CD14-positive monocyte (primary cell): ENCODE measurements at regions not wholly inside any gene's neighbourhood (a gene's known extent, or its start where the extent isn't known, plus 50 kb on each side); places are given as distances from the start of the nearest gene placed in this dataset.
"Not testable (repeated sequence)": the region's sequence is repeated elsewhere in the genome, so short reads cannot be mapped to it uniquely, and the experiment has no call there.

ENCODE experiments used
- DNase-seq, 3 donors: peaks; one replicate each; pipeline ENCODE4 v3.0.0-alpha.2; 2011 to 2022
- H2AFZ ChIP-seq: 2 replicates; pipeline ENCODE4 v1.6.0; 2012; ENCODE audit warnings: mild to moderate bottlenecking, low read depth, low read length, inconsistent platforms; ENCODE audit not compliant: insufficient read depth, poor library complexity, severe bottlenecking
- H3K27ac ChIP-seq, 2 donors: 1 replicate in 1 of 2; 2 replicates in 1 of 2; pipeline ENCODE4 v1.5.1; 2012 to 2013; ENCODE audit warnings: low read length in 2 of 2, control low read depth in 1 of 2, inconsistent platforms in 1 of 2, low read depth in 1 of 2, mild to moderate bottlenecking in 1 of 2
- H3K27me3 ChIP-seq, 2 donors: one replicate each; pipeline versions ENCODE4 v1.6.0 to v1.6.1; 2011 to 2013; ENCODE audit warnings: low read length in 2 of 2; ENCODE audit not compliant: control insufficient read depth in 2 of 2, insufficient read depth in 2 of 2
- H3K36me3 ChIP-seq, 2 donors: replicated peaks in 1 of 2; 1 replicate in 1 of 2; 2 replicates in 1 of 2; pipeline versions ENCODE4 v1.5.1 to v1.6.1; 2012 to 2013; ENCODE audit warnings: low read length in 2 of 2, control low read depth in 1 of 2, inconsistent platforms in 1 of 2, mild to moderate bottlenecking in 1 of 2; ENCODE audit not compliant: insufficient read depth in 2 of 2, control insufficient read depth in 1 of 2
- H3K4me1 ChIP-seq, 2 donors: 1 replicate in 1 of 2; 2 replicates in 1 of 2; pipeline versions ENCODE4 v1.5.1 to v1.6.1; 2012 to 2013; ENCODE audit warnings: low read length in 2 of 2, control low read depth in 1 of 2, inconsistent platforms in 1 of 2, mild to moderate bottlenecking in 1 of 2, moderate library complexity in 1 of 2; ENCODE audit not compliant: insufficient read depth in 2 of 2, control insufficient read depth in 1 of 2
- H3K4me2 ChIP-seq: replicated peaks from 2 replicates; pipeline ENCODE3; 2012; ENCODE audit warnings: low read length, moderate library complexity, mild to moderate bottlenecking; ENCODE audit not compliant: poor library complexity, severe bottlenecking; ENCODE audit errors: extremely low read depth
- H3K4me3 ChIP-seq, 3 experiments: fragments of 200-600 bp in 1 of 3; sonication (generic) in 1 of 3; replicated peaks in 1 of 3; 1 replicate in 2 of 3; 2 replicates in 1 of 3; pipeline ENCODE4 v1.5.1; 2011 to 2013; ENCODE audit warnings: low read length in 3 of 3, mild to moderate bottlenecking in 3 of 3, control low read depth in 2 of 3, low read depth in 2 of 3, inconsistent platforms in 1 of 3, moderate library complexity in 1 of 3
- H3K79me2 ChIP-seq: 2 replicates; pipeline ENCODE4 v1.6.0; 2012; ENCODE audit warnings: mild to moderate bottlenecking, control low read depth, inconsistent platforms, low read length, moderate library complexity; ENCODE audit not compliant: insufficient read depth
- H3K9ac ChIP-seq: 2 replicates; pipeline ENCODE4 v1.6.0; 2017; ENCODE audit warnings: low read length, mild to moderate bottlenecking; ENCODE audit not compliant: insufficient read depth, poor library complexity, severe bottlenecking
- H3K9me3 ChIP-seq, 2 donors: replicated peaks in 1 of 2; 1 replicate in 1 of 2; 2 replicates in 1 of 2; pipeline versions ENCODE4 v1.5.1 to v1.6.1; 2012 to 2013; ENCODE audit warnings: low read length in 2 of 2, control low read depth in 1 of 2; ENCODE audit not compliant: control insufficient read depth in 1 of 2, insufficient read depth in 1 of 2
- H4K20me1 ChIP-seq: 2 replicates; pipeline ENCODE4 v1.6.0; 2012; ENCODE audit warnings: mild to moderate bottlenecking, low read length, control low read depth, moderate library complexity; ENCODE audit not compliant: insufficient read depth
- H3K27ac Mint-ChIP-seq, 7 donors: one replicate each; pipeline ENCODE4 v1.8.0; 2020; ENCODE audit warnings: mild to moderate bottlenecking in 7 of 7, mixed read lengths in 7 of 7, moderate library complexity in 6 of 7, inconsistent platforms in 2 of 7
- H3K27me3 Mint-ChIP-seq, 3 donors: one replicate each; pipeline ENCODE4 v1.8.0; 2021 to 2022; ENCODE audit warnings: low read depth in 3 of 3, mild to moderate bottlenecking in 3 of 3, mixed read lengths in 3 of 3, moderate library complexity in 3 of 3, inconsistent platforms in 1 of 3
- H3K36me3 Mint-ChIP-seq, 2 donors: one replicate each; pipeline ENCODE4 v1.8.0; 2020; ENCODE audit warnings: mixed read lengths in 2 of 2, inconsistent platforms in 1 of 2, mild to moderate bottlenecking in 1 of 2
- H3K4me1 Mint-ChIP-seq: one replicate; pipeline ENCODE4 v1.8.0; 2020; ENCODE audit warnings: mild to moderate bottlenecking, mixed read lengths
- H3K4me3 Mint-ChIP-seq, 2 donors: one replicate each; pipeline ENCODE4 v1.8.0; 2020; ENCODE audit warnings: mild to moderate bottlenecking in 2 of 2, mixed read lengths in 2 of 2, moderate library complexity in 1 of 2
- H3K9me3 Mint-ChIP-seq, 7 donors: one replicate each; pipeline ENCODE4 v1.8.0; 2020 to 2022; ENCODE audit warnings: mixed read lengths in 7 of 7, mild to moderate bottlenecking in 6 of 7, moderate library complexity in 6 of 7, inconsistent platforms in 2 of 7
- WGBS: methylation state at CpG from one replicate; pipeline ENCODE4 v1.1.5; 2013; ENCODE audit warnings: missing lambda C conversion rate; ENCODE audit not compliant: insufficient coverage; 5-methylcytosine and 5-hydroxymethylcytosine counted together
- intact Hi-C, 2 donors: fragments of 100-400 bp; cut with micrococcal nuclease; formaldehyde crosslinking; loops; one replicate each; pipeline versions ENCODE4 v1.15.0 to v1.15.1; 2023
- TF ChIP-seq, protein P1 (sequence below): fragments of 200-600 bp; IDR thresholded peaks from one replicate; pipeline ENCODE4 v1.8.0; 2022; ENCODE audit warnings: antibody characterized with exemption, mild to moderate bottlenecking

DNA sequence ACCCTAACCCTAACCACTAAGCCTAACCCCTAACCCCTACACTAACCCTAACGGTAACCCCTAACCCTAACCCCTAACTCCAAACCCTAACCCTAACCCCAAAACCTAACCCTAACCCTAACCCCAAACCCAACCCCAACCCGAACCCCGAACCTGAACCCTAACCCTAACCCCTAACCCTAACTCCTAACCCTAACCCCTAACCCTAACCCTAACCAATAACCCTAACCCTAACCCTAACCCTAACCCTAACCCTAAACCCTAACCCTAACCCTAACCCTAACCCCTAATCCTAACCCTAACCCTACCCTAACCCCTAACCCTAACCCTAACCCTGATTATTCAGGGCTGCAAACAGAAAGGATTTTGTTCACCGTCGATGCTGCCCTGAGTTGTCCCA, 144.6 kb upstream of the DUSP22 start:
- H3K36me3 ChIP-seq, H3K27ac ChIP-seq, DNase-seq, H3K4me1 ChIP-seq, H3K9ac ChIP-seq, H3K79me2 ChIP-seq, H2AFZ ChIP-seq, H3K4me2 ChIP-seq, H3K36me3 Mint-ChIP-seq, H3K4me3 Mint-ChIP-seq, H3K27ac Mint-ChIP-seq, intact Hi-C loops, H3K4me1 Mint-ChIP-seq, H3K27me3 ChIP-seq, H3K4me3 ChIP-seq, H4K20me1 ChIP-seq: not testable (repeated sequence)
- H3K27me3 Mint-ChIP-seq: peaks cover 0 to 13% (median 8%) of the 10 kb centered on the region in 3 donors
- H3K9me3 Mint-ChIP-seq: peaks cover 0 to 11% (median 3%) of the 10 kb centered on the region in 7 donors
- WGBS: 99% methylated on average over 5 of the region's 5 CpGs
- H3K9me3 ChIP-seq: peaks cover 0 to 13% of the 10 kb centered on the region in 2 donors

DNA sequence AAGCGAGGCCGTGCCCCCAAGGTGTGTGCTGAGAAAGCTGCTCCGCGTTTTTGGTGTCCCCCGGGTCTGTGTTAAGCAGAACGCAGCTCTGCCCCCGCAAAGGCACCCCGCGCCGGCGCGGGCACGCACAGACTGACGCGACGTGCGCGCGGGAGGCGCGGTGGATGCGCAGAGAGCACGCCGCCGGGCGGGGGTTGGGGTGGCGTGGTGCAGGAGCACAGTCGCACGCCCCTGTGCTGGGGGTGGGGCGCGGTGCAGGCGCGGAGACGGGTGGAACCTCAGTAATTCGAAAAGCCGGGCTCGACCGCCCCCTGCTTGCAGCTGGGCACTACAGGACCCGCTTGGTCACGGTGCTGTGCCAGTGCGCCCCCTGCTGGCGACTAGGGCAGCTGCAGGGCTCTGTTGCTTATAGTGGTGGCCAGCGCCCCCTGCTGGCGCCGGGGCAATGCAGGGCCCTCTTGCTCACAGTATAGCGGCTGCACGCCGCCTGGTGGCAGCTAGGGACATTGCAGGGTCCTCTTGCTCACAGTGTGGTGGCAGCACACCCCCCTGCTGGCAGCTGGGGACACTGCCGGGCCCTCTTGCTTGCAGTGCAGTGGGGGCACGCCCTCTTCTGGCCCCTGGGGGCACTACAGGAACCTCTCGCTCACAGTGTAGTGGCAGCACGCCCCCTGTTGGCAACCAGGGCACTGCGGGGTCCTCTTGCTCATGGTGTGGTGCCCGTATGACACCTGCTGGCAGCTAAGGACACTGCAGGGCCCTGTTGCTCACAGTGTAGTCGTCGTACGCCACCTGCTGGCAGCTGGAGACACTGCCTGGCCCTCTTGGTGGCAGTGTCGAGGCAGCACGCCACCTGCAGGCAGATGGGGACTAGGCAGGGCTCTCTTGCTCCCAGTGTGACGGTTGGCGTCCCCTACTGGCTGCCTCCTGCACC, 144.0 kb upstream of the DUSP22 start:
- peak in 2 of 3 donors; percentile 12 to 42 for DNase-seq
- H3K9me3 Mint-ChIP-seq: peaks cover 0 to 11% (median 3%) of the 10 kb centered on the region in 7 donors
- H3K4me2 ChIP-seq, intact Hi-C loops, H3K4me1 Mint-ChIP-seq, H3K79me2 ChIP-seq, H3K36me3 ChIP-seq, H3K27me3 ChIP-seq, H3K4me1 ChIP-seq, H2AFZ ChIP-seq, H3K36me3 Mint-ChIP-seq, H3K4me3 ChIP-seq, H3K4me3 Mint-ChIP-seq, H3K27ac Mint-ChIP-seq, H3K27ac ChIP-seq, H3K9ac ChIP-seq, H4K20me1 ChIP-seq: not testable (repeated sequence)
- peaks cover 0 to 13% of the 10 kb centered on the region in 2 donors for H3K9me3 ChIP-seq
- peaks cover 0 to 14% (median 8%) of the 10 kb centered on the region in 3 donors for H3K27me3 Mint-ChIP-seq
- 90% methylated on average over 58 of the region's 61 CpGs for WGBS
- TF ChIP-seq, protein P1, sequence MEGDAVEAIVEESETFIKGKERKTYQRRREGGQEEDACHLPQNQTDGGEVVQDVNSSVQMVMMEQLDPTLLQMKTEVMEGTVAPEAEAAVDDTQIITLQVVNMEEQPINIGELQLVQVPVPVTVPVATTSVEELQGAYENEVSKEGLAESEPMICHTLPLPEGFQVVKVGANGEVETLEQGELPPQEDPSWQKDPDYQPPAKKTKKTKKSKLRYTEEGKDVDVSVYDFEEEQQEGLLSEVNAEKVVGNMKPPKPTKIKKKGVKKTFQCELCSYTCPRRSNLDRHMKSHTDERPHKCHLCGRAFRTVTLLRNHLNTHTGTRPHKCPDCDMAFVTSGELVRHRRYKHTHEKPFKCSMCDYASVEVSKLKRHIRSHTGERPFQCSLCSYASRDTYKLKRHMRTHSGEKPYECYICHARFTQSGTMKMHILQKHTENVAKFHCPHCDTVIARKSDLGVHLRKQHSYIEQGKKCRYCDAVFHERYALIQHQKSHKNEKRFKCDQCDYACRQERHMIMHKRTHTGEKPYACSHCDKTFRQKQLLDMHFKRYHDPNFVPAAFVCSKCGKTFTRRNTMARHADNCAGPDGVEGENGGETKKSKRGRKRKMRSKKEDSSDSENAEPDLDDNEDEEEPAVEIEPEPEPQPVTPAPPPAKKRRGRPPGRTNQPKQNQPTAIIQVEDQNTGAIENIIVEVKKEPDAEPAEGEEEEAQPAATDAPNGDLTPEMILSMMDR: peak; percentile 65

DNA sequence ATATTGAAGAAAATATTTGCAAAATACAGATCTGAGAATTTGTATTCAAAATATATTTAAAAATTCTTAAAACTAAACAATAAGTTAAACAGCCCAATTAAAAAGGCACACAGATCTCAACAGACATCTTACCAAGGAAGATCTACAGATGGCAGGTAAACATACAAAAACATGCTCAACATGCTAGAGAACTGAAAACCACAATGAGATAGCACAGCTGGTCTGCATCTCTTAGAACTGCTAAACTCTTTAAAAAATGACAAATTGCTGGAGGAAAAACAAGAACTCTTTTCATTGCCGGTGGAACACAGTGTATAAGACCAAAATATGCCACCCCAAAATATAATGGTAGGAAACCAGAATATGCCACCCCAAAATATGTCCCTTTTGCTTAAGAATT, 142.1 kb upstream of the DUSP22 start:
- WGBS: no CpG with 5 or more reads among the region's 1 CpG
- not testable (repeated sequence) for H4K20me1 ChIP-seq, H3K4me1 Mint-ChIP-seq

DNA sequence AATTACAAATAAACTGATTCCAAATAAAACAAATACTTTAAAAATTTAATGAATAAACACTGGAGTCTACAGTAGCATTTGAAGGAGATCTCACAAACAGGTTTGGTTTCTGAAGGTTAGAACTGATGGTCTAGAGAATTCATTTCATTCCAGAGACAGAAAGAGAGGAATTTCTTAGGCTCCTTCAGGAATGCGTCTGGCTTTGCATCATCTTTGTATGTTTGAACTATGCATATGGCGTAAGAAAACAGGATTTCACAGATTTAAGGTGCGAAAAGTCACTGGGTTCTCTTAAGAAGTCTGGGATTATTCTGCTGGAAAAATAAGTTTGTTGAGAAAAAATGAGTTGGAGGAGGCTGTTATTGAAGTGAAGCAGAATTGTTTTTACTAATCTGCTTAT, 139.9 kb upstream of the DUSP22 start:
- Mint-ChIP-seq H3K9me3 (peaks cover 0 to 11% (median 3%) of the 10 kb centered on the region in 7 donors), H3K27me3 (peaks cover 4 to 25% (median 12%) of the 10 kb centered on the region in 3 donors)
- H3K79me2 ChIP-seq, H3K9ac ChIP-seq, DNase-seq, H3K4me1 Mint-ChIP-seq, H3K36me3 Mint-ChIP-seq, H3K4me1 ChIP-seq, H3K36me3 ChIP-seq, H3K27ac ChIP-seq, H2AFZ ChIP-seq, H3K27ac Mint-ChIP-seq, intact Hi-C loops, H3K4me2 ChIP-seq, H4K20me1 ChIP-seq, H3K4me3 ChIP-seq, H3K27me3 ChIP-seq, H3K4me3 Mint-ChIP-seq: not testable (repeated sequence)
- peaks cover 0 to 13% of the 10 kb centered on the region in 2 donors for H3K9me3 ChIP-seq
- 95% methylated on average over 2 of the region's 3 CpGs for WGBS

More for the DNA sequence above, 142.1 kb upstream of the DUSP22 start:
- H3K4me2 ChIP-seq, H3K27ac ChIP-seq, H2AFZ ChIP-seq, H3K79me2 ChIP-seq, DNase-seq, H3K27me3 ChIP-seq, H3K9ac ChIP-seq, H3K27ac Mint-ChIP-seq, H3K4me3 ChIP-seq, H3K36me3 Mint-ChIP-seq, H3K4me3 Mint-ChIP-seq, H3K36me3 ChIP-seq, intact Hi-C loops, H3K4me1 ChIP-seq: not testable (repeated sequence)
- peaks cover 0 to 13% of the 10 kb centered on the region in 2 donors for H3K9me3 ChIP-seq
- H3K27me3 Mint-ChIP-seq: peaks cover 2 to 21% (median 8%) of the 10 kb centered on the region in 3 donors
- peaks cover 0 to 11% (median 3%) of the 10 kb centered on the region in 7 donors for H3K9me3 Mint-ChIP-seq
